SK-N-SH (cell line): ENCODE measurements at regions not wholly inside any gene's neighbourhood (a gene's known extent, or its start where the extent isn't known, plus 50 kb on each side); places are given as distances from the start of the nearest gene placed in this dataset.

Source experiments
- CHD2 ChIP-seq: fragments of 150-350 bp; IDR thresholded peaks from 2 replicates; pipeline ENCODE4 v1.6.1; 2018; ENCODE audit warnings: low read length; ENCODE audit not compliant: partially characterized antibody
- EZH2phosphoT487 ChIP-seq: fragments of 200-600 bp; sonication (generic); IDR thresholded peaks from 2 replicates; pipeline ENCODE4 v1.6.1; 2017; ENCODE audit warnings: low read depth, mixed run types, mild to moderate bottlenecking, antibody characterized with exemption, moderate library complexity, borderline replicate concordance
- GABPA ChIP-seq: IDR thresholded peaks from 2 replicates; pipeline ENCODE4 v1.4.0; 2012; ENCODE audit warnings: low read depth, mild to moderate bottlenecking
- JUND ChIP-seq: IDR thresholded peaks from 2 replicates; pipeline ENCODE4 v1.4.0; 2012
- NFIC ChIP-seq: IDR thresholded peaks from 2 replicates; pipeline ENCODE4 v1.4.0; 2012; ENCODE audit warnings: borderline replicate concordance
- RAD21 ChIP-seq: IDR thresholded peaks from 2 replicates; pipeline ENCODE4 v1.6.1; 2012; ENCODE audit warnings: mild to moderate bottlenecking, low read length
- RCOR1 ChIP-seq: fragments of 150-350 bp; IDR thresholded peaks from 2 replicates; pipeline ENCODE4 v1.6.1; 2017; ENCODE audit warnings: antibody characterized with exemption, low read length
- SMC3 ChIP-seq: IDR thresholded peaks from 2 replicates; pipeline ENCODE4 v1.6.1; 2012; ENCODE audit warnings: low read depth, low read length, improper control_type of control experiment
- TF ChIP-seq, protein P1 (sequence below): fragments of 200-600 bp; sonication (generic); IDR thresholded peaks from 2 replicates; pipeline ENCODE4 v1.6.1; 2017; ENCODE audit warnings: antibody characterized with exemption, mild to moderate bottlenecking, moderate library complexity
- TF ChIP-seq, protein P2 (sequence below): IDR thresholded peaks from 2 replicates; pipeline ENCODE4 v1.4.0; 2012; ENCODE audit warnings: low read depth, borderline replicate concordance
- TF ChIP-seq, protein P3 (sequence below): IDR thresholded peaks from 2 replicates; pipeline ENCODE4; 2012

DNA sequence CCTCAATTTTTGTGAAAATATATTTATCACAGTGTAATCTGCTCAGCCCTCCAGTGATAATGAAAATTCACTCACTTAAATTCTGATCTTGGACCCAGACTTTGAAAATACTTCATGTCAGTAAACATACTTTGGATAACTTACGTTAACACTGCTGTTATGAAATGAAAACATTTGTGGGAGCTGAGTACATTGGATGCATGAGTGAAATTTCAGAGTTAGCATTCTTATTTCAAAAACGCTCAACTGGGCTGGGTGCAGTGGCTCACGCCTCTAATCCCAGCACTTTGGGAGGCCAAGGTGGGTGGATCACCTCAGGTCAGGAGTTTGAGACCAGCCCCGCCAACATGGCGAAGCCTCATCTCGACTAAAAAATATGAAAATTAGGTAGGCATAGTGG, 196.4 kb downstream of the UTRN start:
- TF ChIP-seq, protein P1, sequence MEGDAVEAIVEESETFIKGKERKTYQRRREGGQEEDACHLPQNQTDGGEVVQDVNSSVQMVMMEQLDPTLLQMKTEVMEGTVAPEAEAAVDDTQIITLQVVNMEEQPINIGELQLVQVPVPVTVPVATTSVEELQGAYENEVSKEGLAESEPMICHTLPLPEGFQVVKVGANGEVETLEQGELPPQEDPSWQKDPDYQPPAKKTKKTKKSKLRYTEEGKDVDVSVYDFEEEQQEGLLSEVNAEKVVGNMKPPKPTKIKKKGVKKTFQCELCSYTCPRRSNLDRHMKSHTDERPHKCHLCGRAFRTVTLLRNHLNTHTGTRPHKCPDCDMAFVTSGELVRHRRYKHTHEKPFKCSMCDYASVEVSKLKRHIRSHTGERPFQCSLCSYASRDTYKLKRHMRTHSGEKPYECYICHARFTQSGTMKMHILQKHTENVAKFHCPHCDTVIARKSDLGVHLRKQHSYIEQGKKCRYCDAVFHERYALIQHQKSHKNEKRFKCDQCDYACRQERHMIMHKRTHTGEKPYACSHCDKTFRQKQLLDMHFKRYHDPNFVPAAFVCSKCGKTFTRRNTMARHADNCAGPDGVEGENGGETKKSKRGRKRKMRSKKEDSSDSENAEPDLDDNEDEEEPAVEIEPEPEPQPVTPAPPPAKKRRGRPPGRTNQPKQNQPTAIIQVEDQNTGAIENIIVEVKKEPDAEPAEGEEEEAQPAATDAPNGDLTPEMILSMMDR: no peak
- TF ChIP-seq, protein P2, sequence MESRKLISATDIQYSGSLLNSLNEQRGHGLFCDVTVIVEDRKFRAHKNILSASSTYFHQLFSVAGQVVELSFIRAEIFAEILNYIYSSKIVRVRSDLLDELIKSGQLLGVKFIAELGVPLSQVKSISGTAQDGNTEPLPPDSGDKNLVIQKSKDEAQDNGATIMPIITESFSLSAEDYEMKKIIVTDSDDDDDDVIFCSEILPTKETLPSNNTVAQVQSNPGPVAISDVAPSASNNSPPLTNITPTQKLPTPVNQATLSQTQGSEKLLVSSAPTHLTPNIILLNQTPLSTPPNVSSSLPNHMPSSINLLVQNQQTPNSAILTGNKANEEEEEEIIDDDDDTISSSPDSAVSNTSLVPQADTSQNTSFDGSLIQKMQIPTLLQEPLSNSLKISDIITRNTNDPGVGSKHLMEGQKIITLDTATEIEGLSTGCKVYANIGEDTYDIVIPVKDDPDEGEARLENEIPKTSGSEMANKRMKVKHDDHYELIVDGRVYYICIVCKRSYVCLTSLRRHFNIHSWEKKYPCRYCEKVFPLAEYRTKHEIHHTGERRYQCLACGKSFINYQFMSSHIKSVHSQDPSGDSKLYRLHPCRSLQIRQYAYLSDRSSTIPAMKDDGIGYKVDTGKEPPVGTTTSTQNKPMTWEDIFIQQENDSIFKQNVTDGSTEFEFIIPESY: no peak
- TF ChIP-seq RCOR1: no peak
- no peak for TF ChIP-seq NFIC
- no peak for TF ChIP-seq EZH2phosphoT487
- TF ChIP-seq GABPA: no peak
- no peak for TF ChIP-seq CHD2
- TF ChIP-seq RAD21: no peak
- no peak for TF ChIP-seq SMC3
- TF ChIP-seq, protein P3, sequence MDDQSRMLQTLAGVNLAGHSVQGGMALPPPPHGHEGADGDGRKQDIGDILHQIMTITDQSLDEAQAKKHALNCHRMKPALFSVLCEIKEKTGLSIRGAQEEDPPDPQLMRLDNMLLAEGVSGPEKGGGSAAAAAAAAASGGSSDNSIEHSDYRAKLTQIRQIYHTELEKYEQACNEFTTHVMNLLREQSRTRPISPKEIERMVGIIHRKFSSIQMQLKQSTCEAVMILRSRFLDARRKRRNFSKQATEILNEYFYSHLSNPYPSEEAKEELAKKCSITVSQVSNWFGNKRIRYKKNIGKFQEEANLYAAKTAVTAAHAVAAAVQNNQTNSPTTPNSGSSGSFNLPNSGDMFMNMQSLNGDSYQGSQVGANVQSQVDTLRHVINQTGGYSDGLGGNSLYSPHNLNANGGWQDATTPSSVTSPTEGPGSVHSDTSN: no peak
- no peak for TF ChIP-seq JUND
